Neuronal stem cell (in vitro differentiated cells): ENCODE measurements at regions not wholly inside any gene's neighbourhood (a gene's known extent, or its start where the extent isn't known, plus 50 kb on each side); places are given as distances from the start of the nearest gene placed in this dataset.

Source experiments
- DNase-seq: peaks from one replicate; pipeline ENCODE4 v3.0.0-alpha.2; 2013; ENCODE audit warnings: low spot score
- H2AFZ ChIP-seq: one replicate; pipeline ENCODE4 v1.6.1; 2013; ENCODE audit warnings: mild to moderate bottlenecking, low read length, inconsistent platforms
- H2AK5ac ChIP-seq: 2 replicates; pipeline ENCODE4 v1.6.1; 2013; ENCODE audit warnings: low read depth, mild to moderate bottlenecking, inconsistent platforms, low read length, moderate library complexity, mixed read lengths
- H2BK120ac ChIP-seq: 2 replicates; pipeline ENCODE4 v1.6.1; 2013; ENCODE audit warnings: low read depth, mild to moderate bottlenecking, inconsistent platforms, low read length, moderate library complexity, mixed read lengths
- H2BK12ac ChIP-seq: one replicate; pipeline ENCODE4 v1.6.1; 2013; ENCODE audit warnings: low read length, inconsistent platforms
- H2BK15ac ChIP-seq: 2 replicates; pipeline ENCODE4 v1.6.1; 2013; ENCODE audit warnings: mild to moderate bottlenecking, low read length, inconsistent platforms, mixed read lengths
- H2BK5ac ChIP-seq: one replicate; pipeline ENCODE4 v1.6.1; 2013; ENCODE audit warnings: inconsistent platforms, mild to moderate bottlenecking, low read length, moderate library complexity
- H3K14ac ChIP-seq: one replicate; pipeline ENCODE4 v1.6.1; 2013; ENCODE audit warnings: low read length, inconsistent platforms
- H3K18ac ChIP-seq: 2 replicates; pipeline ENCODE4 v1.6.1; 2013; ENCODE audit warnings: low read length, inconsistent platforms
- H3K23ac ChIP-seq: 2 replicates; pipeline ENCODE4 v1.6.1; 2013; ENCODE audit warnings: low read depth, mild to moderate bottlenecking, mixed read lengths, low read length, inconsistent platforms; ENCODE audit not compliant: poor library complexity
- H3K27ac ChIP-seq: replicated peaks from 3 replicates; pipeline ENCODE4 v1.5.1; 2013; ENCODE audit warnings: low read length, inconsistent platforms
- H3K27me3 ChIP-seq, 3 experiments: 2 replicates each; pipeline ENCODE4 v1.6.1; 2013; ENCODE audit warnings: low read length in 3 of 3, mild to moderate bottlenecking in 2 of 3, inconsistent platforms in 1 of 3, low read depth in 1 of 3, mixed read lengths in 1 of 3, moderate library complexity in 1 of 3; ENCODE audit not compliant: control insufficient read depth in 3 of 3, insufficient read depth in 3 of 3
- H3K36me3 ChIP-seq, 2 donors: replicated peaks in 1 of 2; 2 replicates each; pipeline ENCODE4 v1.6.1; 2013; ENCODE audit warnings: low read length in 2 of 2; ENCODE audit not compliant: control insufficient read depth in 2 of 2, insufficient read depth in 2 of 2
- H3K4ac ChIP-seq: 2 replicates; pipeline ENCODE4 v1.6.1; 2013; ENCODE audit warnings: inconsistent platforms, mild to moderate bottlenecking, low read length, moderate library complexity
- H3K4me1 ChIP-seq, 2 donors: 1 replicate in 1 of 2; 2 replicates in 1 of 2; pipeline ENCODE4 v1.6.1; 2013; ENCODE audit warnings: low read length in 2 of 2, low read depth in 1 of 2; ENCODE audit not compliant: control insufficient read depth in 2 of 2, insufficient read depth in 1 of 2
- H3K4me2 ChIP-seq: one replicate; pipeline ENCODE4 v1.6.1; 2013; ENCODE audit warnings: mild to moderate bottlenecking, low read length, inconsistent platforms; ENCODE audit not compliant: insufficient read depth, poor library complexity, severe bottlenecking
- H3K4me3 ChIP-seq, 2 donors: 2 replicates each; pipeline ENCODE4 v1.5.1; 2013; ENCODE audit warnings: low read length in 2 of 2, mild to moderate bottlenecking in 2 of 2, inconsistent platforms in 1 of 2, moderate library complexity in 1 of 2
- H3K79me1 ChIP-seq: one replicate; pipeline ENCODE4 v1.6.1; 2013; ENCODE audit warnings: low read depth, mild to moderate bottlenecking, inconsistent platforms, low read length, moderate library complexity
- H3K9ac ChIP-seq: one replicate; pipeline ENCODE4 v1.6.1; 2013; ENCODE audit warnings: mild to moderate bottlenecking, low read depth, low read length, inconsistent platforms; ENCODE audit not compliant: poor library complexity
- H3K9me3 ChIP-seq, 2 donors: replicated peaks in 1 of 2; 2 replicates each; pipeline versions ENCODE3 to v1.6.1; 2013; ENCODE audit warnings: low read length in 2 of 2, mild to moderate bottlenecking in 2 of 2, inconsistent platforms in 1 of 2, low read depth in 1 of 2, mixed read lengths in 1 of 2, moderate library complexity in 1 of 2; ENCODE audit not compliant: control insufficient read depth in 2 of 2, insufficient read depth in 1 of 2
- H4K8ac ChIP-seq: one replicate; pipeline ENCODE4 v1.6.1; 2013; ENCODE audit warnings: low read depth, mild to moderate bottlenecking, inconsistent platforms, low read length, moderate library complexity
- H4K91ac ChIP-seq: one replicate; pipeline ENCODE4 v1.6.1; 2013; ENCODE audit warnings: low read length, low read depth, mild to moderate bottlenecking, inconsistent platforms; ENCODE audit not compliant: poor library complexity
- WGBS, 2 donors: extraction: QIAGEN DNeasy Blood & Tissue Kit; methylation state at CpG; one replicate each; pipeline ENCODE4 v1.1.7; 2013; ENCODE audit warnings: missing lambda C conversion rate in 2 of 2, mixed read lengths in 1 of 2; ENCODE audit not compliant: insufficient read length in 2 of 2, insufficient replicate concordance in 1 of 2; ENCODE audit errors: extremely low coverage in 2 of 2; 5-methylcytosine and 5-hydroxymethylcytosine counted together

DNA sequence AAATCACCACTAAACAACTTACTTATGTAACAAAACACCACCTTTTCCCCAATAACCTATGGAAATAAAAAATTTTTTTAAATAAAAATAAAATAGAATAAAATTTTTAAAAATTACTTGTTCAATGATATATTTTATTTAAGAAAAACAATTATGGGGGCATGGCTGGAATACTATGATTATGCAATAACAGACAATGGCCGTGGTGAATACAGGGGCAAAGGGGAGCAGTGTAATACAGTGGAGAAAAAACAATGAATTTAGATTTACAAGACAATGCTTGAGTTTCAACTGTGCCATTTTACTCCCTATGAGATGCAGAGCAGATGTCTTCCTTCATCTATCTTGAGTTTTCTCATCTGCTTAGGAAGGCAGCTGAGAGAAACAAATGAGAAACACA is 72.9 kb downstream of the BLTP3B start:
- no peak overlapping the region for H2BK15ac ChIP-seq
- H3K27me3 ChIP-seq: no peaks in the 10 kb centered on the region
- H3K18ac ChIP-seq: no peak overlapping the region
- no peak overlapping the region for H3K9ac ChIP-seq
- no peak overlapping the region for H4K91ac ChIP-seq
- no peak overlapping the region for H2BK5ac ChIP-seq
- H3K36me3 ChIP-seq: peaks cover 0 to 45% of the 10 kb centered on the region in 2 donors
- no peaks in the 10 kb centered on the region for H3K79me1 ChIP-seq
- H3K4me3 ChIP-seq: no peak overlapping the region
- H2AK5ac ChIP-seq: no peak overlapping the region
- H3K9me3 ChIP-seq: peaks cover 0 to 15% of the 10 kb centered on the region in 2 donors
- no CpG with 5 or more reads among the region's 1 CpG for WGBS, 2 donors
- H2BK120ac ChIP-seq: no peak overlapping the region
- no peak overlapping the region for H3K4ac ChIP-seq
- no peak overlapping the region for H3K4me2 ChIP-seq
- H3K27ac ChIP-seq: no peak overlapping the region
- no peak overlapping the region for H3K23ac ChIP-seq
- DNase-seq: no peak
- no peak overlapping the region for H4K8ac ChIP-seq
- H3K4me1 ChIP-seq: no peaks in the 10 kb centered on the region
- no peak overlapping the region for H3K14ac ChIP-seq
- H2BK12ac ChIP-seq: no peak overlapping the region
- H2AFZ ChIP-seq: no peak overlapping the region

DNA sequence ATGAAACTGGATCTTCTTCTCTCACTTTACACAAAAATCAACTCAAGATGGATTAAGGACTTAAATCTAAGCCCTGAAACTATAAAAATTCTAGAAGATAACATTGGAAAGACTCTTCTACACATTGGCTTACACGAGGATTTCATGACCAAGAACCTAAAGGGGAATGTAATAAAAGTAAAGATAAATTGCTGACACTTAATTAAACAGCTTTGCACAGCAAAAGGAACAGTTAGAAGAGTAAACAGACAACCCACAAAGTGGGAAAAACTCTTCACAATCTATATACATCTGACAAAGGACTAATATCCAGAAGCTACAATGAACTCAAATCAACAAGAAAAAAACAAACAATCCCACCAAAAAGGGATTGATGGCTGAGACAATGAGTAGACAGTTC is 74.4 kb downstream of the BLTP3B start:
- H3K9me3 ChIP-seq: peaks cover 0 to 15% of the 10 kb centered on the region in 2 donors
- no peak overlapping the region for H2BK12ac ChIP-seq
- no peak overlapping the region for H3K14ac ChIP-seq
- H3K4me1 ChIP-seq: no peaks in the 10 kb centered on the region
- H3K36me3 ChIP-seq: peaks cover 0 to 48% of the 10 kb centered on the region in 2 donors
- DNase-seq: no peak
- no peak overlapping the region for H4K8ac ChIP-seq
- no peak overlapping the region for H3K18ac ChIP-seq
- no peak overlapping the region for H3K4ac ChIP-seq
- H3K27ac ChIP-seq: no peak overlapping the region
- H3K9ac ChIP-seq: no peak overlapping the region
- H3K23ac ChIP-seq: no peak overlapping the region
- H2AK5ac ChIP-seq: no peak overlapping the region
- no peak overlapping the region for H2AFZ ChIP-seq
- no peaks in the 10 kb centered on the region for H3K79me1 ChIP-seq
- H2BK5ac ChIP-seq: no peak overlapping the region
- H4K91ac ChIP-seq: no peak overlapping the region
- H2BK15ac ChIP-seq: no peak overlapping the region
- H3K27me3 ChIP-seq: no peaks in the 10 kb centered on the region
- H2BK120ac ChIP-seq: no peak overlapping the region
- H3K4me2 ChIP-seq: no peak overlapping the region
- WGBS, 2 donors: no CpG with 5 or more reads among the region's 1 CpG
- no peak overlapping the region for H3K4me3 ChIP-seq

DNA sequence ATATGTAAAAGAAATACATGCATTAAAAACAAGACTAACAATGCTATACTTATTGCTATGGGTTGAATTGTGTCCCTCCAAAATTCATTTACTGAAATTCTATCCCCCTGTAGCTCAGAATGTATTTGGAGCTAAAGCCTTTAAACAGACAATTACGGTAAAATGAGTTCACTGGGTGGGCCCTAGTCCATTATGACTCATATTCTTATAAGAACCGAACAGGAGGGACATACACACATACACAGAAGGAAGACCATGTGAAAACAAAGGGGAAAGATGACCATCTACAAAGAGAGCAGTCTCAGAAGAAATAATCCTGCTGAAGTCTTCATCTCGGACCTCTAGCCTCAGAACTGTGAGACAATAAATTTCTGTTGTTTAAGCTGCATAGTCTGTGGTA is 77.1 kb upstream of the ANKS1B start:
- H3K9ac ChIP-seq: no peak overlapping the region
- no peak overlapping the region for H3K4ac ChIP-seq
- H2BK12ac ChIP-seq: no peak overlapping the region
- H2AFZ ChIP-seq: no peak overlapping the region
- no CpG with 5 or more reads among the region's 3 CpGs for WGBS, 2 donors
- no peak for DNase-seq
- no peak overlapping the region for H4K8ac ChIP-seq
- H3K79me1 ChIP-seq: no peaks in the 10 kb centered on the region
- no peak overlapping the region for H2AK5ac ChIP-seq
- H3K27ac ChIP-seq: no peak overlapping the region
- no peak overlapping the region for H2BK120ac ChIP-seq
- H3K4me1 ChIP-seq: no peaks in the 10 kb centered on the region
- H3K18ac ChIP-seq: no peak overlapping the region
- peaks cover 0 to 46% of the 10 kb centered on the region in 2 donors for H3K36me3 ChIP-seq
- H3K9me3 ChIP-seq: no peaks in the 10 kb centered on the region
- H3K4me3 ChIP-seq: no peak overlapping the region
- no peaks in the 10 kb centered on the region for H3K27me3 ChIP-seq
- no peak overlapping the region for H4K91ac ChIP-seq
- no peak overlapping the region for H2BK5ac ChIP-seq
- H3K14ac ChIP-seq: no peak overlapping the region
- H3K23ac ChIP-seq: no peak overlapping the region
- no peak overlapping the region for H2BK15ac ChIP-seq
- no peak overlapping the region for H3K4me2 ChIP-seq

DNA sequence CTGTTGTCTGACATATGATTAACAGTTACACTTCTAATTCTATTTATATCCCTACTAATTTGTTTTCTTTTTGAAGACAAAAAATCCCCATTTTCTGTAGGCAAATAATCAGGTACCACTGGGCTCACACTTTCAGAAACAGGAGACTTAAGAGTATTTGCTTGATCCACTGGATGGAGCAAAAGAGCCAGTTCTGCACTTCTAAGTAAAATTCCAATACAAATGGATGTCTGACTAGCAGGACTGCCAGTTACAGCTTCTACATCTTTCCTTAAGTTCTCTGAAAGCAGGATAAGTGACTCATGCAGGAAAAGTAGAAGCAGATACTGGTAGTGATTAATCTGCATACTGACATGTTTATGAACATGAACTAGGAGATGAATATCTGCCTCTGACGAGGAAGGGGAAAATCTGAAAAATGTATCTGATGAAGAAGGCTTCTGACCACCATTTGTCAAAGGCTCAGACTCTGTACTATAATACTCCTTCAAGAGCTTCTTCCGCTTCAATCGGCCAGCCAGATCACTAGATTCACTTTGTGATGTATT is 73.8 kb upstream of the ANKS1B start:
- no CpG with 5 or more reads among the region's 3 CpGs for WGBS, 2 donors
- Histone ChIP-seq H3K27me3 (no peaks in the 10 kb centered on the region), H3K79me1 (no peaks in the 10 kb centered on the region), H4K8ac (no peak overlapping the region), H4K91ac (no peak overlapping the region), H3K9ac (no peak overlapping the region), H2BK5ac (no peak overlapping the region), H3K4me1 (no peaks in the 10 kb centered on the region), H2BK12ac (no peak overlapping the region), H3K9me3 (no peaks in the 10 kb centered on the region), H3K36me3 (peaks cover 0 to 59% of the 10 kb centered on the region in 2 donors), H3K23ac (no peak overlapping the region), H3K27ac (no peak overlapping the region), H3K4ac (no peak overlapping the region), H2BK15ac (no peak overlapping the region), H3K14ac (no peak overlapping the region), H2BK120ac (no peak overlapping the region), H3K4me2 (no peak overlapping the region), H2AK5ac (no peak overlapping the region), H3K4me3 (no peak overlapping the region), H3K18ac (no peak overlapping the region), H2AFZ (no peak overlapping the region)
- no peak for DNase-seq
